ENCODE measurements at regions not wholly inside any gene's neighbourhood (a gene's known extent, or its start where the extent isn't known, plus 50 kb on each side); places are given as distances from the start of the nearest gene placed in this dataset.

GRCh38 chr10:65570143-65571010, 1355.5 kb upstream of the LRRTM3 start:
- TF ChIP-seq, protein P1, sequence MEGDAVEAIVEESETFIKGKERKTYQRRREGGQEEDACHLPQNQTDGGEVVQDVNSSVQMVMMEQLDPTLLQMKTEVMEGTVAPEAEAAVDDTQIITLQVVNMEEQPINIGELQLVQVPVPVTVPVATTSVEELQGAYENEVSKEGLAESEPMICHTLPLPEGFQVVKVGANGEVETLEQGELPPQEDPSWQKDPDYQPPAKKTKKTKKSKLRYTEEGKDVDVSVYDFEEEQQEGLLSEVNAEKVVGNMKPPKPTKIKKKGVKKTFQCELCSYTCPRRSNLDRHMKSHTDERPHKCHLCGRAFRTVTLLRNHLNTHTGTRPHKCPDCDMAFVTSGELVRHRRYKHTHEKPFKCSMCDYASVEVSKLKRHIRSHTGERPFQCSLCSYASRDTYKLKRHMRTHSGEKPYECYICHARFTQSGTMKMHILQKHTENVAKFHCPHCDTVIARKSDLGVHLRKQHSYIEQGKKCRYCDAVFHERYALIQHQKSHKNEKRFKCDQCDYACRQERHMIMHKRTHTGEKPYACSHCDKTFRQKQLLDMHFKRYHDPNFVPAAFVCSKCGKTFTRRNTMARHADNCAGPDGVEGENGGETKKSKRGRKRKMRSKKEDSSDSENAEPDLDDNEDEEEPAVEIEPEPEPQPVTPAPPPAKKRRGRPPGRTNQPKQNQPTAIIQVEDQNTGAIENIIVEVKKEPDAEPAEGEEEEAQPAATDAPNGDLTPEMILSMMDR (IDR thresholded peaks at IDR 0.05; ENCODE audit: extremely low read depth, missing control alignments), result no peak
- no peak for DNase-seq (ENCODE audit: low spot score)

- TF ChIP-seq, protein P1 (IDR thresholded peaks at IDR 0.05; ENCODE audit: extremely low read depth, missing control alignments), result no peak
- no peak for DNase-seq (ENCODE audit: low spot score)
These were observed 1354.7 kb upstream of the LRRTM3 start for GRCh38 chr10:65571011-65571570.

DNA sequence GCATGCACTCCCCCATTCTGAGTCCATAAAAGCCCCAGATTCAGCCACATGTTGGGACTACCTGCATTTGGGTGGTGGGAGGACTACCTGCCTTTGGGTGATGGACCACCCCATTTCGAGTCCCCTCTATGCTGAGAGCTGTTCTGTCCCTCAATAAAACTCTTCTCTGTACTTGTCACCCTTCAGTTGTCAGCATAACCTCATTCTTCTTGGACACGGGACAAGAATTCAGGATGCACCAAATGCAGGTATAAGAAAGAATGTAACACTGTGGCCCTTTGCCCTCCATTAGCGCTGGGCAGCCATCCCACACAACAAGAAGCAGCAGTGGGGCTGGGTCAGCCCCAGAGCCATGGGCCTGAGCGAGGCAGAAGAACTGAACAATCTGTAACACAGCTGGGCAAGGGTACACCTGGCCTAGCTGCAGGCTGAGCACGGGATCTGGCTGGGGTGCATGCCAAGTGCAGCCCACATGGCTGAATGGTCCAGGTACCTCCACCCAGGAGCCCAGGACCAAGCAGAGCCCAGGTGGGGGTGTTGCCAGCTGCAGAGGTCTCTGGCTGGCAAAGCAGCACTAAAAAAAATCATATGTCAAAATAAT, 1344.3 kb upstream of the LRRTM3 start:
- TF ChIP-seq, protein P1 (IDR thresholded peaks at IDR 0.05; ENCODE audit: extremely low read depth, missing control alignments), result no peak
- no peak for DNase-seq (ENCODE audit: low spot score)

DNA sequence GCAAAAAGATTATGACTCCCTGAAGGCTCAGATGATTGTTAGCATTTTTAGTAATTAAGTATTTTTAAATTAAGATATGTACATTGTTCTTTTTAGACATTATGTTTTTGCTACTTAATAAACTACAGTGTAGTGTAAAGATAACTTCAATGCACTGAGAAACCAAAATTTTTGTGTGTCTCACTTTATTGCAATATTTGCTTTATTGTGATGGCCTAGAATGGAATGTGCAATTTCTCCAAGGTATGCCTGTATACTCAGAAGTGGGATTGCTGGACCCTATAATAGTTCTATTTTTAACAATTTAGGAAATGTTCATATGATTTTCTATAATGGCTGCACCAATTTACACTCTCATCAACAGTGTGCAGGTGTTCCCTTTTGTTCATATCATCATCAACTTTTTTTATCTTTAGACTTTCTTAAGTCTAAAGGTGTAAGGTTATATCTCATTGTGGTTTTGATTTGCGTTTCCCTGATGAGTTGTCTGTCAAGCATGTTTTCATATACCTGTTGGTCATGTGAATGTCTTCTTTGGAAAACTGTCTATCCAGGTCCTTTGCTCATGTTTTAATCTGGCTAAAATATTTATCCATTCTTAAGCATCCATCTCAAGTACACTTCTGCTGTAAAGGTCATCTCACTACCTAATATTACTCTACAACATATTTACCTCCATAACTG, 1323.5 kb upstream of the LRRTM3 start:
- DNase-seq (ENCODE audit: low spot score), result no peak
- TF ChIP-seq, protein P1 (IDR thresholded peaks at IDR 0.05; ENCODE audit: extremely low read depth, missing control alignments), result no peak

DNA sequence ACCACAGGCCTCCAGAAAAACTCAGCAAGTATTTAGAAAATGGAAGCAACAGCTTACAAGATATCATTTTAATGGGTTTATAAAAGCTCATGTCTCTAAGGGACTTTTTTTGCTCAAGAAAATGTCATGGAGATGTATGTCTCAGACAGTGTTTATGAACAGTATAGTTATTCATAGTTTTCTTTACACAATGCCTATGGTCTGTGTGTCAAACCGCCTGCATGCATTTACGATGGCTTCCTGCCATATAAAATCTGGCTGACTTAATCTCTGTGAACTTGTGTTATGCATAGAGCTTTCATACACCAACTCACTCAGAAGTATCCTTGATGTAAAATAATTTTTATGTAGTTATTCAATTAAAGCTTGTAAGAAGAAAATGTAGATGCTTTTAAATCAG, 1314.2 kb upstream of the LRRTM3 start:
- TF ChIP-seq, protein P1 (IDR thresholded peaks at IDR 0.05; ENCODE audit: extremely low read depth, missing control alignments), result no peak
- DNase-seq (ENCODE audit: low spot score), result no peak

DNA sequence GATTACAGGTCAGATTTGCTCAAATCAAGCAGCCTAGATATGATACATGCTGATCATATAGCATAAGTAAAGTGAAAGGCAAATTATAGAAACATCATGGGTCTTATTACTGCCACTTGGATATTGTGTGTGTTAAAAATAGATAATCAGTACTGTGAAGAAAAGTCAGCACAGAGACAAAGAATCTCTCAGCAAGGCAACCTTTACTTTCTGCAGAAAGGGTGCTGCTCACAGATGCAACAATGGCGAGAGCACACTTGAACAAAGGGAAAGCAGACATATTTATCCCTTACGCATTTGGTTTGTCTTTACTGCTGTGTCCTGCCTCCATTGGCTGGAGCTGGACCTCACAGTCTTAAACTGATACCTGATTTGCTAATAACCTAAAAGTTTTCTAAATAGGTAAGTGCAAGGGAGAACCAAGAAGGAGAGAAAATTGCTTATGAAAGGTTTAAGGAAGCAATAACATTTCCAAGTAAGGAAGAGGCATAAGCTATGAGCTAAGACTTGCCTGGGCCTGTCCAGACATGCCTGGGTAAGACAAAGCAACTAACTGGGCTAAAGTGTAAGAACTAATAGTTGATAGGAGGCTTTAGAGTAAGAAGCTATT, 1310.8 kb upstream of the LRRTM3 start:
- DNase-seq (ENCODE audit: low spot score), result no peak
- TF ChIP-seq, protein P1 (IDR thresholded peaks at IDR 0.05; ENCODE audit: extremely low read depth, missing control alignments), result no peak

Data from GM20000 (cell line).